Endometrium (tissue), 2 donors: ENCODE measurements at regions not wholly inside any gene's neighbourhood (a gene's known extent, or its start where the extent isn't known, plus 50 kb on each side); places are given as distances from the start of the nearest gene placed in this dataset.
"Not testable (repeated sequence)": the region's sequence is repeated elsewhere in the genome, so short reads cannot be mapped to it uniquely, and the experiment has no call there.

ENCODE experiments used
- FAIRE-seq: peaks from 2 replicates; lab custom pipeline; 2012; peaks lifted over from hg19 to GRCh38; lab: Jason Lieb, UNC
- donor health status: control.
- donor health status: control.

GRCh38 chr18:59057969-59058368, 81.7 kb upstream of the SEC11C start:
- no peak for FAIRE-seq

GRCh38 chr18:59059140-59059539, 80.5 kb upstream of the SEC11C start:
- no peak for FAIRE-seq

- no peak for FAIRE-seq
Observed at GRCh38 chr18:59060551-59060950, 79.1 kb upstream of the SEC11C start.

- FAIRE-seq = no peak
Observed at GRCh38 chr18:59061914-59062642, 77.6 kb upstream of the SEC11C start.

GRCh38 chr18:59062643-59063006, 77.1 kb upstream of the SEC11C start:
- no peak for FAIRE-seq

- no peak for FAIRE-seq
Observed at GRCh38 chr18:59063300-59063906, 76.3 kb upstream of the SEC11C start.

GRCh38 chr18:59063912-59064311, 75.8 kb upstream of the SEC11C start:
- FAIRE-seq = no peak

- FAIRE-seq = no peak
Observed at GRCh38 chr18:59065684-59066083, 74.0 kb upstream of the SEC11C start.

GRCh38 chr18:59067873-59068272, 71.8 kb upstream of the SEC11C start:
- no peak for FAIRE-seq

GRCh38 chr18:59068276-59069071, 71.2 kb upstream of the SEC11C start:
- no peak for FAIRE-seq

GRCh38 chr18:59070181-59070912, 69.3 kb upstream of the SEC11C start:
- no peak for FAIRE-seq

- FAIRE-seq = no peak
Observed at GRCh38 chr18:59072727-59073421, 66.8 kb upstream of the SEC11C start.

- FAIRE-seq = no peak
Observed at GRCh38 chr18:59075923-59076322, 63.8 kb upstream of the SEC11C start.

GRCh38 chr18:59079264-59079663, 60.4 kb upstream of the SEC11C start:
- FAIRE-seq = no peak

- FAIRE-seq = not testable (repeated sequence)
Observed at GRCh38 chr18:59079687-59080501, 59.8 kb upstream of the SEC11C start.

- no peak for FAIRE-seq
Observed at GRCh38 chr18:59083136-59083818, 56.4 kb upstream of the SEC11C start.

GRCh38 chr18:59085126-59085794, 54.4 kb upstream of the SEC11C start:
- no peak for FAIRE-seq

GRCh38 chr18:59085797-59086196, 53.9 kb upstream of the SEC11C start:
- FAIRE-seq = no peak

- no peak for FAIRE-seq
Observed at GRCh38 chr18:59086522-59086921, 53.2 kb upstream of the SEC11C start.

- no peak for FAIRE-seq
Observed at GRCh38 chr18:59087391-59087790, 52.3 kb upstream of the SEC11C start.
